ENCODE measurements at regions not wholly inside any gene's neighbourhood (a gene's known extent, or its start where the extent isn't known, plus 50 kb on each side); places are given as distances from the start of the nearest gene placed in this dataset.

DNA sequence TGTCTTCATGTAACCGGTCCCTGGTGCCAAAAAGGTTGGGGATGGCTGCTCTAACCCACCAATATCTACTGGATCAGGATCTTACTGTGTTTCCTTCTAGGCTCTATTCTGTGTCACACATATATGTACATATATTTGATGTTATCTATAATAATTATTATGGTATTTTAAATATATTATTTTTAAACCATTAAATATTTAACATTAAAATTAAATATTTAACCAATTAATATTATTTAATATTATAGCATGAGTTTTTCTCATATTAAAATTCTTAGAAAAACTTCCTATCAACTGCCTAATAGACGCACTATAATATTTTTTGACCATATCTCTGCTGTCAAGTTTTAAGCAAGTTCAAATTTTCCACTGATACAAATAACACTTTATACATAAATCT is 196.9 kb upstream of the PLET1 start:
- DNase-seq, result no peak
- intact Hi-C loops (cut with DNase I), result no loop called here

DNA sequence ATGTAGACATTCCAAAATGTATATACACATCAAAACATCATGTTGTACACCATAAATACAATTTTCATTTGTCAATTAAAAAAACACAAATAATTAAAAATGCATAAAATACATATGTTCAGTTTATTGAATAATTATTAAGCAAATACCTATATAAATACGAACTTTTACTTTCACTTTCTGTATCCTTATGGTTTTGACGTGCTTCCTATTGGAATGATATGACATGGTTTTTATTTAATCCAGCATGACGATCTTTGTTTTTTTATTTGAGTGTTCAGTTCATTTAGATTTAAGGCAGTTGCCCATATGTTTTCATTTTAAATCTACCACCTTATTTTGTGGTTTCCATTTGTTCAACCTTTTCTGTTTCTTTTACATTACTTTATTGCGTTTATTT is 198.3 kb upstream of the PLET1 start:
- intact Hi-C loops (cut with DNase I), result no loop called here
- DNase-seq, result no peak

DNA sequence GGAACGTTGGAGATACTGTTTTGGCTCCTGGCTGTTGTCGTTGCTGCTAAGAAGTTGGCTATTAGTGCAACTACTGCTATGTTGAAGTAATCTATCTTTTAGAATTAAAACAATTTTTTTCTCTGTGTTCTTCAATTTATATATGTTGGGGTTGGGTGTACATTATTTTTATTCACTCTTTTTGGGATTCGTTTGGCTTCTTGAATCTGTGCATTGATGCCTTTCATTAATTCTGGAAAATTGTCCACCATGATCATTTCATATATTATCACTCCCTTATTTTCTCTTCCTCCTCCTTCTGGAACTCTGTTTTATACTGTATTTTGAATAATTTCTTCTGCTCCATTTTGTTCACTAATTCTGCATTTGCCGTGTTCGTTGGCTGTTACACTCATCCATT is 199.5 kb upstream of the PLET1 start:
- DNase-seq, result no peak
- intact Hi-C loops (cut with DNase I), result no loop called here

DNA sequence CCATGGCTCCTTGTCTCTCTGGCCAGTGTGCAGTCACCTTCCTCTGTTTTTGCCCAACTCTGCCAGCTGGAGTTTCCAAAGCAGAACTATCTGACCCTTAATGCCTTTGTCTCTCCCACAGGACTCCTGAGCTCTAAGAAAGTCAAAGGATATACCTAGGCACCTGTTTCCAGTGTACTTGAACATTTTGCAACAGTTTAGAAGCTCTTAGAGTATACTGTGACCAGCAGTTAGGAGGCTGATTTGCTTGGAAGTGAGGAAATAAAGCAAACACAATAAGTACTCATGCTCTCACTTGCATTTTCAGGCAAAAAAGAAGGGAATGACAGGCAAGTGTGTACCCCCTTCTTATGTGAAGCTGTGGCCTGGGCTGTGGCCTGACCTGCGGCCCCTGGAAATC is 204.3 kb upstream of the PLET1 start:
- intact Hi-C loops (cut with DNase I), result no loop called here
- no peak for DNase-seq

DNA sequence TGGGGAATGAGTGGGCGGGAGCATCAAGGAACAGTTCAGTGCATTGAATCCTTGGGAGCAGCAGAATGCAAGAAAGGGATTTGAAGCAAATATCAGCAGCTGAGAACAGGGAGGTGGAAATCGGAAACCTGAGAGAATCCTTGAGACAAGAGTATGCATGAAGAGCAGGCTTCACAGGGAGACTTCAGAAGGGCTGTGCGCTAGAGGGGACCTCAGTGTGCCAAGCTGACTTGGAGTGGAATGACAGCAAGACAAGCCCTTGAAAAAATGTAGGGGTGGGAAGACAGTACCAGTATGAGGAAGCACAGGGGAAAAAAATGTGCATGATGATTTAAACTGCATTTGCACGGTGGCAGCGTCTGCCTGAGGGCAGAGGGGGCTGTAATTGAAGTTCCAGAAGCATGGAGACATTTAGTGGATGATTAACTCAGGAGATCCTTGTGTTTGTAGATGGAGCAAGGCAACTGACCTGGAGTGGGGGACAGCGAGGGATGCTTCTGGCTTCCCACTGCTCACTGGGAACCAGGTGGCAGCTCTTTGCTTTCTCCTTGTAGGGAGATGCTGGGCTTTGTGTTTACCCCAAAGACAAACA is 204.9 kb upstream of the PLET1 start:
- intact Hi-C loops (cut with DNase I), result no loop called here
- DNase-seq, result no peak

DNA sequence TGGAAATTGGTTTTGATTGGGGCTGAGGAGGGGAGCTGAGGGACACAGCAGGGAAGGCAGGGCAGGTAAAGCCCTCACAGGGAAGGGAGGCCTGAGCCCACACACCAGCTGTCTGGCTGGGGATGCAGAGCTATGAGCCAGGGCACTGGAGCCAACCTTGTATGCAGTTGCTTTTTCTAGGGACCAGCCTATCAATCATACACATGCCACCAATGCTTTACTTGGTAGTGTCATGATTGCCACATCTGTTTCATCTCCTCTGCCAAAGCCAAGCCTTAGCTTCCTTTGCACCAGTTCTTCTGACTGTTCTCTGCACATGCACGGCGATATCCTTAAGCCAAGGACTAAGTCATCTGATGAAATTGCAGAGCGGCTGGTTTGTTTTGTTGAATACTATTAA is 207.1 kb upstream of the PLET1 start:
- no peak for DNase-seq
- intact Hi-C loops (cut with DNase I), result no loop called here

DNA sequence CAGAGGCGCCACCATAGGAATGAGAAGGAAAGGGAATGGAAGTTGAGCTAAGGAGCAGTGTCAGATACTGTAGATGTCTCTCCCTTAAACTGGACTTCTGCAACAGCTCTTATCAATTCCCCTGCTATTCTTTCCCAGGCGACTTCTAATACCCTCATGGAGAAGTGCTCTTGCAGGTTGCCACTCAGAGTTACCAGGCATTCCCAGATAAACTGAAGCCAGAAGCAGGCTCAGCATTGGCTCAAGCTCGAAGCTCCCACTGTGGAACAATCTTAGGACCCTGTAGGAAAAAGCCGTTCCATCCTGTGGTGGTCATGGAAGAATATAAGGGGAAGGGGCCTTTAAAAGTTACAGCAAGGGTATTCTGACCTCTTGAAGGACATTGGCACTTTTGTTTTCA is 208.7 kb upstream of the PLET1 start:
- intact Hi-C loops (cut with DNase I), result no loop called here
- DNase-seq, result no peak

DNA sequence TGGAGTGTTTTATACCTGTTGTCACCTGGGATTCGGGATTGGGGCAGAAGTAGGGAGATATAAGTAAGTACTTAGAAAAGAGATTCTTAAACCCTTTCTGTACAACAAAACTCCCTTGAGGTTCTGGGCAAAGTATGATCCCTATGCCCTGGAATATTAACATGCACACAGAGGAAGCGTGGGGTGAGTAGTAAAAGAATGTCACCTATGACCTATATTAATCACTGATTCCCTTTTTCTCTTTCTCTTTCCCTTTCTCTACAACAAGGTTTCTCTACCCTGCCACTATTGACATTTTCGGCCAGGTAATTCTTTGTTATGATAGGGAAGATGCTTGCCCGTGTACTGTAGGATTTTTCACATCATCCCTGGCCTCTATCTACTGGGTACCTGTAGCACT is 209.7 kb upstream of the PLET1 start:
- DNase-seq, result no peak
- intact Hi-C loops (cut with DNase I), result no loop called here

DNA sequence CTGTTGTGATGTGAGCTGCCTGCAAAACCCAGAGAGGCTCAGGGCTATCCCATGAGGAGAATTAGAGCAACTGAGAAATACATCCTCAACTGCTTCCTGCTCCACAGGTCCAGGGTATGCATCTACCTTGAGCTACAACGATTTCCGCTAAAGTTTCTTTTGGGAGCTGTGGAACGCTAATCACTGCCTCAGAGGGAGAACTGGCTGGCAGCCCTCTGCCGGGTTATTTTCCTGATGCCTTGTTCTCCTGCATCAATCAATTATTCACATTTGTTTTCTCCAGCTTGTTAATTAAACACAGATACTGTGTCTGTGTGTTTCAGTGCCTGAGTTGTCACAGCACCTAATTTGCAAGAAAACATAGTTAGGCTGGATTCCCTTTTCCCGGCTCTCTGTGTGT is 211.1 kb upstream of the PLET1 start:
- intact Hi-C loops (cut with DNase I), result no loop called here
- DNase-seq, result no peak

DNA sequence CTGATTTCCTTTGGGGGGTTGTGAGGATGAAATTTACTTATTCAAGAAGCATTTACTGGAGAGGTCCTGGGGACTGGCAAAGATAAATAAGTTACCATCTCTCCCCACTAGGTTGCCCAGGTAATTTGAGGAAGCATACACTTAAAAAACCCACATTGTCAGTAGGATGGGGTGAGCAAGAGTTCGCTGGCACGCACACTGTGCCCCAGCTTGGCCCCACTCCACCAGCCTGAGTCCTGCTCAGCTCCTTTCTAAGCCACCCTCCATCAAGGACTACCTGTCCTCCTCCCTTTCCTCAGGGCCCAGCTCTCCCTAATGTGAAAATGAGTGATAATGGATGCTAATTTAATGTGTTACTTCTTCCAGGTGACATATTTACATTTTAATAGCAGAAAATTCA is 216.5 kb upstream of the PLET1 start:
- DNase-seq, result no peak
- intact Hi-C loops (cut with DNase I), result no loop called here

DNA sequence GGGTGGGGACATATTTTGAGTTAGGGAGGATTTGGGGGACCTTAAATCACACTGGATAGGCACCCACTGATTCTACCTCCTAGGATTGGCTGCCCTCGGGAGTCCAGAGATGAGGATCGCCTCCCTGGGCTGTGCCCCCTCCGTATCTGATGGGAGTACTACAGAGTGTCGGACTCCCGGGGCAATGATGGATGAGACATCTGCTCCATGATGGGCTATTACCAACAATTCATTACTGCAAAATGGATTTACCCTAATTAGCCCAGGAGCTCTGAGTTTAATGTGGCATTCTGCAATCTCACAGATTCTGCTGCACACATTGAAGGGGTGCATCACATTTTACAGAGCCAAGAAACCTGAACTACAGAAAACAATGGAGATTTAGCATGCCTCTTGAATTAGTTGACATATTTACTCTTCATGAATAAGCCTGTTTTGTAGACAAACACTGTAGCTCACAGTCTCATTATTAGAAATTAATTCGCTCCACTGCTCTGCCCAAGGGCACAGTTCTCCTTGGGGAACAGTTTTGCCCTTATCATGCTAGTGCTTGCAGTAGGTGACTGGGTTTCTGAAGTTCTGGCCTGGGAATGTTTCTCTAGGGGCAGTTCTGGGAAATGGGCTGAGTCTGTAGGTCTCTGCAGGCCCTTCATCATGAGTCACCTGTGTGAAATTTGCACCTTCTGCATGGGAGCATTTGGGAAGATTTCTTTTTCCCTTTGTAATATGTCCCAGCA is 217.1 kb upstream of the PLET1 start:
- intact Hi-C loops (cut with DNase I), result no loop called here
- no peak for DNase-seq

DNA sequence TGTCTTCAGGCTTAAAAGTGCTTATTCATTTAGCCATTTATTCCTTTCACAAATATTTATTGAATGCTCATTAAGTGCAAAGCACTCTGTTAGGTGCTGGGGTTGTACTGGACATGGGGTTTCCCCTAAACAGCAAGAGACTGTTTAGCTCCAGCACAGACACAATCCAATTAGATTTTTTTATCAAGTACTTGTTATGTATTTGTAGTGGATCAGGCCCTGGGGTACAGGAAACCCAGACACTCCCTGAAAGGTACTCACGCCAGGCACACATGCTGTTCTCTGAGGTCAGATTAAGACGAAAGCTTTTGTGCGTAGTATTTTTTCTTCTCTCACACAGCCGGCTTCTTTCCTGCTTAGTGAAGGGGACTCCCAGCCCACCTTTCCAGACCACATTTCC is 218.1 kb upstream of the PLET1 start:
- intact Hi-C loops (cut with DNase I), result no loop called here
- no peak for DNase-seq

DNA sequence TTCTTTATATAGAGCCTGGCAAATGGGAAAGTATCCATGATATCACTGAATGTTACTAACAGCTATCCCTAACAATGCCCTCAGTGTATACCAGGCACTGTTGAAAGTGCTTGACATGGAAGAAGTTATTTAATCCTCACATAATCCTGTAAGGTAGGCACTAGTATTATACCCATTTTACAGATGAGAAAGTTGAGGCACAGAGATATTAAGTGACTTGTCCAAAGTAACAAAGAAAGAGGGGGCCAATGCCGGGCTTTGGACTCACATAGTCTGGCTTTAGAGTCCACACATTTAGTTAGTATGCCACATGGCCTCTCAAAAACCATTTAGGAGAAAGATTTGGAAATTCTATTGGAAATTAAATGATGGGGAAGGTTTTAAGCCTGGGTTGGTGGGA is 220.8 kb upstream of the PLET1 start:
- DNase-seq, result no peak
- intact Hi-C loops (cut with DNase I), result no loop called here

DNA sequence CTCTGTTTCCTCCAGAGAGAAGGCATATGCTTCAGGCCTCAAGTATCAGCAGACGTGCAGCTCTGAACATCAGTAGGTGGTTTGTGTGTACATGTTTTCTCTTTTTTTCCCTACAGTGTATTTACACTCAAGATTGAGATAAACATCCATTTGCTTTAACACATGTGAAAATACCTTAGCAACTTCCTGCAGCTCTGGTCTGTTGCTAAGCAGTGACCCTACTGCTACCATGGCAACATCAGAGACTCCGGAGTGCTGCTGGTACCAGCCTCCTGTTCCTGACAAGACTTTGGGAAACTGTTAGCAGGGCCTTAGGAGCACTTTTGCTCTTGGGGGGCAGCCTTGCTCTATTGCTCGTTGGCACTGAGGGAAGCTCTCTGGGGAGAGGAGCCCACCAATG is 221.2 kb upstream of the PLET1 start:
- peak in 2 of 10 donors; percentile 21 to 81 for DNase-seq
- intact Hi-C loops (cut with DNase I), result no loop called here

DNA sequence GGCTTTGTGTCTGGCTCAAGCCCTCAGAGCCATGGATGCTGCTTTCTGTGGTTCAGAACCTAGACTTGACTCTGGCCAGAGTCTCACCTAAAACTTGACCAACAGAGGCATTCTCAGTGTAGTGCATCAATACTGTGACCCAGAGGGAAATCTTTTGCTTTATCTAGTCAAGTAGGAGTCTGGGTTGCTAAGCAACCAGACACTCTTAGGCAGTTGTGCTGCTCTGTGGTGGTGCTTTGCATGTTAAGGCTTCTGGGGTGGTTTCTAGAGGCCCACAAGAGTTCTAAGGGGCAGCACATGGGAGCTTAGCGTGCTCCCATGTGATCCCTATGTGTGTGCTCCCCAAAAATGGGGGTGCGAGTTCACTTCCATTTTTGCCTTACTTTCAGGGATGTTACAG is 224.6 kb upstream of the PLET1 start:
- intact Hi-C loops (cut with DNase I), result no loop called here
- DNase-seq, result no peak

DNA sequence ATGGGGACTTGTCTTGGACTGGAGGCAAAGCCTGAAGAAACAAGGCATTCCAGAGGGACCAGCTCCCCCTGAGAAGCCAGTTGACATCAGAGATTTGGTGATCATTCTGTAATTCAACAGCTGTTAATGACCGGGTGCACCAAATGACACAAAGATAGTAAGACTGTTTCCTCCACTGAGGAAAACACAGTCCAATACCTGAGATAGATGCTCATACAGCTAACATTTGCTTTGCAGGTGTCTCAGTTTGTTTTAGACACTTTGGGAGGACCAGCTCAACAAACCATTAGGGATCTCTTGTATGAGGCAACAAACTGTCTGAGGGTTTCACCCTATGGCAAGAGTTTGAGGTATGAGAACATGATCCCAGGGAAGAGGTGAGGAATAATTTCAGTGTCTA is 237.2 kb upstream of the PLET1 start:
- intact Hi-C loops (cut with DNase I), result no loop called here

DNA sequence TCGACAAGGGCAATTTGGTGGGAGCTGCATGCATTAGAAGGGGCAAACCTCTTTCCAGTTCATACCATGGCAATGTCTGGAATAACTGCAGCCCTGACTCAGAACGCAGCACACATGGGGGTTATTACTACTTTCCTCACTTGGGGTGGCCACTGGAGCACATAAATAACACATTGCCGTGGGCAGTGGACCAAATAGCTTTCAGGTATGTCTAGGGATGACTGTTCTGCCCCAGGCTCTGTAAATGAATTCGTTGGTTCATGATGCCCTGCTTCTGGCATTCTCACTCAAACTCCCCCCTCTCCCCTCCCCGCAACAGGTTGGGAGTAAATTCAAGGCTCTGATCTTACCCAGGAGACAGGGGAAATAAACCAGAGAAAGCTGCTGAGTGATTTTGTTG is 238.0 kb upstream of the PLET1 start:
- intact Hi-C loops (cut with DNase I), result no loop called here
- no peak for DNase-seq

More for the DNA sequence above, 237.2 kb upstream of the PLET1 start:
- no peak for DNase-seq

DNA sequence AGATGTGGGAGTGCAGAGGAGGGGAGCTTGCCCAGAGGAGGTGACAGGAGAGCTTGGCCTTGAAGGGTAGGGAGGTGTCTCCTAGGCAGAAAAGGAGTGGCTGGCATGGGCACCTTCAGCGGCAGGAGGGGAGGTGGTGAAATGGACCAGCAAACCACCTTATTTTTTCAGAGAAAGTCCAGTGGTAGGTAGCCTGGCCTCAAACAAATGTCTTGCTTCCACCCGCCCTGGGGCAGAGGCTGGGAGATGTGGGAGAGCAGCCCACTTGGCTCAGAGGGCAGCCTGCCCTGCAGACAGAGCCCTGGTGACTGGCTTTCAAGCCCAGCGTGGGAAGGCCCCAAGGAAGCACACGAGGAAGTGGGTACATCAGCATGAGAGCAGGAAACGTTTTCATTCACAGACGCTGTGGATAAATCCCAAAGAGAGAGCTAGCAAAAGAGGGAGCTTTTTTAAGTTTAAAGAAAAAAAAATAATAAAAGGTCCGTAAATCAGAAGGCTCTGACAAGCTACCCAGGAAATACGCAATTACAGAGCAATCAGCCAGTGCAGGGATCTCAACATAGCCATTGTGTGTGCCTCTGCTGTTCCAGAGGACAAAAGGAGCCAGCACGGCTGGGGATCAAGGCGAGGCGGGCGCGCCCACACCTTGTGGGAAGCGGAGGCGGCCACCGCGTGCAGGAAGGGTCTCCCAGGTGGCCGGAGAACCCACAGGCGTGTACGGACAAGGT is 238.7 kb upstream of the PLET1 start:
- intact Hi-C loops (cut with DNase I), result no loop called here

DNA sequence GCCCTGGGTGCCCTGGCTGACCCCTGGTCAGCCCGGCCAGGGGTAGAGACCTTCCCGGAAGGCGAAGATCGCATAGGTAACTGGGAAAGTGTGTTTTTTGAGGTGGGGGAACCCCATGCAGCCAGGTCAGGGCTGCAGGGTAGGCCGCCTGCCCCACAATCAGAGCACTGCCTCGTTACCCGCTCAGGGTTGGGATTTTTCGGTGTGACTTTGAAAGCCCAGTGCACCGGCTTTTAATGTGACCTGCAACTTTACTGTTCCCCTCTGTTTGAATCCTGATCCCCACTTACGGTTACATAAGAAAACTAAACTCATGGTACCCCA is 239.2 kb upstream of the PLET1 start:
- DNase-seq, result no peak
- intact Hi-C loops (cut with DNase I), result no loop called here

More for the DNA sequence above, 238.7 kb upstream of the PLET1 start:
- DNase-seq, result no peak

DNA sequence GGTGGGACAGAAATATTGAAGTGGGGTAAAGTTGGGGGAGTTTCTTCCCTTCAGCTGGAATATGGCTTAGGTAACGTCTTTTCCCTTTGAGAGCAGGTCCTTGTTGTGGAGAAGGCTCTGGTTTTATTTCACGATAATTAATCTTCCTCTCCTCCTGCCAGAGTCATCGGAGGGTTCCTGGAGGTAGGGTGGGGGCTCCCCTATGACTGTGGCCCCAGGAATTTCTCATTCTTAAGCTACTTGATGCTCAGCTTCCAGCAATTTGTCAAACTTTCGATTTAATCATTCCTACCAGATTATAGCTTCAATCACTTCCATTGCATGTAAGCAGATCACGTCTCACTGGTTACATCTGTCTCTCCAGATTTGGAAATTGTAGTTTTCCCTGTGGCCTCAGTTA is 242.8 kb upstream of the PLET1 start:
- no peak for DNase-seq
- intact Hi-C loops (cut with DNase I), result no loop called here

DNA sequence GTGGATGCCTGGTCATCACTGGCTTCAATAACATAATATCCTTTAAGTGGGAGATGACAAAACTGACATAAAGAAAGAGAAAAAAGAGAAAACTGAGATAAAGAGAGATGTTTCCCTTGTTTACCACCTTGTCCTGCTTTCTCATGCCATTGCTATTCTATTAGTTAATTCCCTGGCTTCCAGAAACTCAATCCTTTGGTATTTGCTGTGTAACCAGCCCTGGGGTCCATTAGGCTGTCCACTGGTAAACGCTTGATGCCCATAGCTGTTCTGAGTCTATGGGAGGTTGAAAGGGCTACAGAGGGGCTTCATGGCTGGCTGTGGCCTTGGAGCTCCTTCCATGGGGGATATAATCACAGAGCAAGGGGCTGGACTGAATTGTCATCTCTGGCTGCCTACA is 243.4 kb upstream of the PLET1 start:
- intact Hi-C loops (cut with DNase I), result no loop called here
- DNase-seq, result no peak

DNA sequence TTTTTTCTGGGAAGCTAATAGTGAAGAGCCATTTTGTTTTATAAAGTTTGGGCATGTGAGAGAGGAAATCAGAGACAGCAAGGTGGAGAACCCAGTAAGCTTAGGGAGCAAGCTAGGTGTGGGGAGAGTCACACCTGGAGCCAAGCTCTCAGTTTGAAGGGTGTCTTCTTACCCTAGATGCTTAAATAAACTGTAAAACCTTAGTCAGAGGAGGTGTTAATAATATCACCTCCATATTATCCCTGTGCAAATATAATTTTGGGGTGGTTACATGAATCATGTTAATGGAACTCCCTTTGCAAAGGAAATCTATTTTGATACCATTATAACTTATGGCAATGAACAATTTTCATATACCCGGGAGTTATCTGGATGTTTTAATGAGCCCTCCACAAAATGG is 246.2 kb upstream of the PLET1 start:
- intact Hi-C loops (cut with DNase I), result no loop called here
- DNase-seq, result no peak
